Endothelial cell (in vitro differentiated cells): ENCODE measurements at regions not wholly inside any gene's neighbourhood (a gene's known extent, or its start where the extent isn't known, plus 50 kb on each side); places are given as distances from the start of the nearest gene placed in this dataset.

Experiments
- DNase-seq: peaks from one replicate; pipeline ENCODE4 v3.0.0; 2021; ENCODE audit warnings: low spot score
- H3K27ac Mint-ChIP-seq: one replicate; pipeline ENCODE4 v1.8.0; 2021; ENCODE audit warnings: mixed read lengths, inconsistent platforms; ENCODE audit not compliant: unreplicated experiment
- H3K27me3 Mint-ChIP-seq: one replicate; pipeline ENCODE4 v1.8.0; 2021; ENCODE audit warnings: mild to moderate bottlenecking, moderate library complexity, mixed read lengths, inconsistent platforms; ENCODE audit not compliant: unreplicated experiment
- H3K36me3 Mint-ChIP-seq: one replicate; pipeline ENCODE4 v1.8.0; 2021; ENCODE audit warnings: mild to moderate bottlenecking, low read depth, mixed read lengths, inconsistent platforms; ENCODE audit not compliant: unreplicated experiment
- H3K4me1 Mint-ChIP-seq: one replicate; pipeline ENCODE4 v1.8.0; 2021; ENCODE audit warnings: mild to moderate bottlenecking, mixed read lengths, inconsistent platforms; ENCODE audit not compliant: unreplicated experiment
- H3K4me3 Mint-ChIP-seq: one replicate; pipeline ENCODE4 v1.8.0; 2021; ENCODE audit warnings: mild to moderate bottlenecking, mixed read lengths, inconsistent platforms; ENCODE audit not compliant: unreplicated experiment
- H3K9me3 Mint-ChIP-seq: one replicate; pipeline ENCODE4 v1.8.0; 2021; ENCODE audit warnings: mixed read lengths, inconsistent platforms; ENCODE audit not compliant: unreplicated experiment
- CTCF ChIP-seq: fragments of 200-600 bp; sonication (generic); IDR thresholded peaks from one replicate; pipeline ENCODE4 v1.5.0; 2021; ENCODE audit warnings: antibody characterized with exemption; ENCODE audit not compliant: unreplicated experiment

GRCh38 chr6:11380969-11381744, 148.7 kb upstream of the NEDD9 start:
- Mint-ChIP-seq H3K36me3 (no peaks in the 10 kb centered on the region), H3K9me3 (no peaks in the 10 kb centered on the region), H3K4me3 (no peak overlapping the region), H3K27me3 (no peaks in the 10 kb centered on the region), H3K4me1 (no peaks in the 10 kb centered on the region), H3K27ac (no peak overlapping the region)
- no peak for TF ChIP-seq CTCF
- DNase-seq = no peak

DNA sequence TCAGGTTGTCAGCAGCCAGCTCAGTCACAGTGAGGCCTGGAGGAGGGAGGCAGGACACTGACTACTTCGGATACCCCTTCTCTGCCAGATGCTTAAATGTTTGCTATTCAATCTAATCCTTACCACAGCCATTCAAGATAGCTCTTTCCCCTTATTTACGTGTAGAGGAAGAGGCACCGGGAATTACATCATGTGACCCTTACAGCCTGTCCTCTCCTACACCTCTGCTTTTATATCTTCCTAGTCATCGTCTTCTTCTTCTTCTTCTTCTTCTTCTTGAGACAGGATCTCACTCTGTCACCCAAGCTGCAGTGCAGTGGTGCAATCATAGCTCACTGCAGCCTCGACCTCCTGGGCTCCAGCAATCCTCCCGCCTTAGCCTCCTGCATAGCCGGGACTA, 148.1 kb upstream of the NEDD9 start:
- no peak for TF ChIP-seq CTCF
- no peak for DNase-seq
- no peaks in the 10 kb centered on the region for H3K9me3 Mint-ChIP-seq

DNA sequence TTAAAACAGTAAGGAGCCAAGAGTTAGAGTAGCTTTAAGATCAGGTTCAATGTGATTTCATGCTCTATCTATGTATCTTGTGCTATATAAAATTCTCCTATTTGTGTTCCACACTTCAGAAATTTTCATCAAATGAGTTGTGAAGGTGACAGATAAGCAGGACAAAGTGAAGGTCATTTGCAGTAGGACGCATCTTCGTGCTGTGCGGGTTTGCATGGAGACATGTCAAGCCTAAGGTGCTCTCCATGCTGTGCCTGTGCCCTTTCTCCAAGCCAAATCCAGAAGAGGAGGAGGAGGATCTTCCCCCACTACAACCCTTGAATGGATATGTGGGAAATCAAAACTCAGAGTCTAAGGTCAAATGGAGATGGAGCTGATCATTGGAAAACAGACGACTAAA, 147.3 kb upstream of the NEDD9 start:
- Mint-ChIP-seq H3K9me3 (no peaks in the 10 kb centered on the region), H3K4me3 (no peak overlapping the region), H3K4me1 (no peaks in the 10 kb centered on the region), H3K27ac (no peak overlapping the region), H3K27me3 (no peaks in the 10 kb centered on the region), H3K36me3 (no peaks in the 10 kb centered on the region)
- TF ChIP-seq CTCF = no peak
- DNase-seq = no peak

More for the DNA sequence above, 148.1 kb upstream of the NEDD9 start:
- Mint-ChIP-seq H3K4me3 (no peak overlapping the region), H3K4me1 (no peaks in the 10 kb centered on the region), H3K36me3 (no peaks in the 10 kb centered on the region), H3K27ac (no peak overlapping the region), H3K27me3 (no peaks in the 10 kb centered on the region)

DNA sequence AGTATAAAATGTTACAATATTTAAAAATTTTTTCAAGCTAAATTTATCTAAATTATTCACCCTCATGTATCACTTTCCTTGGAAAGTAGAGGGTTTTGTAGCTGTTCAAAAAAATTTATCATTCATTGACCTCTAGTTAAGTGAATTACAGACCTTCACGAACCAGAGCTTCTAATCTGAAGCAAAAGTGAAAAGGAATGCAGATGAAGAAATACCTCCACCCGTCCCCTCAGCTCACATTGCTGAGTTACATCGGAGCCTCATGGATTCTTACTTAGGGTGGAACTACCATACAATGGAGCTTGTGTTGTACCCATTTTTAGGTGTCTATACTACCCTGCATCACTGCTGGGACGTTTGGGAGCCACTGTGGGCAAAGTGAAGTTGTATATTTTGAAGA, 146.2 kb upstream of the NEDD9 start:
- no peaks in the 10 kb centered on the region for H3K9me3 Mint-ChIP-seq
- H3K27me3 Mint-ChIP-seq = no peaks in the 10 kb centered on the region
- no peak for TF ChIP-seq CTCF
- no peak overlapping the region for H3K27ac Mint-ChIP-seq
- no peaks in the 10 kb centered on the region for H3K4me1 Mint-ChIP-seq
- no peak for DNase-seq
- H3K36me3 Mint-ChIP-seq = no peaks in the 10 kb centered on the region
- no peak overlapping the region for H3K4me3 Mint-ChIP-seq
